ENCODE measurements at regions not wholly inside any gene's neighbourhood (a gene's known extent, or its start where the extent isn't known, plus 50 kb on each side); places are given as distances from the start of the nearest gene placed in this dataset.

DNA sequence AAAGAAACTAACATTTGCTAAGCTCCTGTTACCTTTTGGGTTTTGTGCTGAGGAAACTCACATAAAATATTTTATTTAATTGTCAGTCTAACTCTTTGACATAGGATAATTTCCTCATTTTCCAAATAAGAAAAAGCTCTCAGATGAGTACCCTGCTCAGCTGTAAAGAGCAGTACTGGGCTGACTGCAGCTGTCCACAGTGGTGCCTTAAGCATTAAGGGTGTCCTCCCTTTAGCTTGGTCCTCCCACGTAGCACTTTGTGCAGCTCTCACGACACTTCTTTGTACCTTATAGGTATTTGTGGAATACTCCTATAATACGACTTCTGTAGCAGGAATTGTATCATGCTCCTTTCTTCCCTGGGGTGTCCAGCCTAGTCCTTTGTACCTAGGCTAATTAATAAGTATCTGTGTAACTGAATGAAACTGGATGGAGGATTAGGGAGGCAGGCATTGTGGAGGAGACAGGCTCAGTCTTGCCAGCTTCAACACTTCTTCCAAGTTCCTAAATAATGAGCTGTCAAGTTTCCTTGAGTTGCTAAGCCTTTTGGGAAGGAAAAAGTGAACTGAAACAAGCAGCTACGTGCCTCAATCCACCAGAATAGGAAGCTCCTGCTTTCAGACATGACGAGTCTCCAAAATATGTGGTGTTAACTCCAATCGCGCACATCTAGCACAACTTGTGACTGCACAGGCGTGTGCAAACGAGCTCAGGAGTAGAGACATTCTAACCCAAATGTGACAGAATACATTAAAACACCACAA lies 123.0 kb downstream of the SLC38A4 start:
- TF ChIP-seq, protein P1, sequence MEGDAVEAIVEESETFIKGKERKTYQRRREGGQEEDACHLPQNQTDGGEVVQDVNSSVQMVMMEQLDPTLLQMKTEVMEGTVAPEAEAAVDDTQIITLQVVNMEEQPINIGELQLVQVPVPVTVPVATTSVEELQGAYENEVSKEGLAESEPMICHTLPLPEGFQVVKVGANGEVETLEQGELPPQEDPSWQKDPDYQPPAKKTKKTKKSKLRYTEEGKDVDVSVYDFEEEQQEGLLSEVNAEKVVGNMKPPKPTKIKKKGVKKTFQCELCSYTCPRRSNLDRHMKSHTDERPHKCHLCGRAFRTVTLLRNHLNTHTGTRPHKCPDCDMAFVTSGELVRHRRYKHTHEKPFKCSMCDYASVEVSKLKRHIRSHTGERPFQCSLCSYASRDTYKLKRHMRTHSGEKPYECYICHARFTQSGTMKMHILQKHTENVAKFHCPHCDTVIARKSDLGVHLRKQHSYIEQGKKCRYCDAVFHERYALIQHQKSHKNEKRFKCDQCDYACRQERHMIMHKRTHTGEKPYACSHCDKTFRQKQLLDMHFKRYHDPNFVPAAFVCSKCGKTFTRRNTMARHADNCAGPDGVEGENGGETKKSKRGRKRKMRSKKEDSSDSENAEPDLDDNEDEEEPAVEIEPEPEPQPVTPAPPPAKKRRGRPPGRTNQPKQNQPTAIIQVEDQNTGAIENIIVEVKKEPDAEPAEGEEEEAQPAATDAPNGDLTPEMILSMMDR (IDR thresholded peaks at IDR 0.05): no peak
- no peak overlapping the region for H3K4me2 ChIP-seq (replicated peaks; ENCODE audit: extremely low read depth, low read length, poor library complexity, severe bottlenecking)
- no peaks in the 10 kb centered on the region for H3K79me2 ChIP-seq (ENCODE audit: insufficient read depth, low read length)
- H3K9me3 ChIP-seq (replicated peaks in 1 of 2; ENCODE audit: control insufficient read depth in 1 of 2, insufficient read depth in 1 of 2, low read length in 2 of 2): peaks cover 3% of the 10 kb centered on the region in 2 donors
- H3K4me3 ChIP-seq (replicated peaks in 1 of 3; ENCODE audit: low read depth in 2 of 3, low read length in 3 of 3): no peak overlapping the region
- no peaks in the 10 kb centered on the region for H4K20me1 ChIP-seq (ENCODE audit: insufficient read depth, low read length)
- intact Hi-C loops (cut with micrococcal nuclease): no loop called here
- Mint-ChIP-seq H3K36me3 (no peaks in the 10 kb centered on the region), H3K27me3 (ENCODE audit: low read depth in 3 of 3) (peaks cover 0 to 4% (median 3%) of the 10 kb centered on the region in 3 donors), H3K27ac (no peak overlapping the region), H3K9me3 (peaks cover 4 to 7% (median 5%) of the 10 kb centered on the region in 7 donors), H3K4me1 (peaks cover 3% of the 10 kb centered on the region), H3K4me3 (no peak overlapping the region)
- H3K36me3 ChIP-seq (replicated peaks in 1 of 2; ENCODE audit: control insufficient read depth in 1 of 2, insufficient read depth in 2 of 2, low read length in 2 of 2): no peaks in the 10 kb centered on the region
- 67% methylated on average over 4 of the region's 9 CpGs for WGBS (ENCODE audit: insufficient coverage)
- H3K27me3 ChIP-seq (ENCODE audit: control insufficient read depth in 2 of 2, insufficient read depth in 2 of 2, low read length in 2 of 2): no peaks in the 10 kb centered on the region
- H2AFZ ChIP-seq (ENCODE audit: insufficient read depth, low read depth, low read length, poor library complexity, severe bottlenecking): no peak overlapping the region
- no peaks in the 10 kb centered on the region for H3K4me1 ChIP-seq (ENCODE audit: control insufficient read depth in 1 of 2, insufficient read depth in 2 of 2, low read length in 2 of 2)
- DNase-seq: no peak
- H3K9ac ChIP-seq (ENCODE audit: insufficient read depth, low read length, poor library complexity, severe bottlenecking): no peak overlapping the region
- no peak overlapping the region for H3K27ac ChIP-seq (ENCODE audit: low read depth in 1 of 2, low read length in 2 of 2)

- Histone ChIP-seq H3K9me3 (replicated peaks in 1 of 2; ENCODE audit: control insufficient read depth in 1 of 2, insufficient read depth in 1 of 2, low read length in 2 of 2) (peaks cover 5 to 8% of the 10 kb centered on the region in 2 donors), H3K79me2 (ENCODE audit: insufficient read depth, low read length) (no peaks in the 10 kb centered on the region), H2AFZ (ENCODE audit: insufficient read depth, low read depth, low read length, poor library complexity, severe bottlenecking) (no peak overlapping the region), H4K20me1 (ENCODE audit: insufficient read depth, low read length) (no peaks in the 10 kb centered on the region), H3K9ac (ENCODE audit: insufficient read depth, low read length, poor library complexity, severe bottlenecking) (no peak overlapping the region), H3K27me3 (ENCODE audit: control insufficient read depth in 2 of 2, insufficient read depth in 2 of 2, low read length in 2 of 2) (no peaks in the 10 kb centered on the region), H3K36me3 (replicated peaks in 1 of 2; ENCODE audit: control insufficient read depth in 1 of 2, insufficient read depth in 2 of 2, low read length in 2 of 2) (no peaks in the 10 kb centered on the region), H3K27ac (ENCODE audit: low read depth in 1 of 2, low read length in 2 of 2) (no peak overlapping the region), H3K4me1 (ENCODE audit: control insufficient read depth in 1 of 2, insufficient read depth in 2 of 2, low read length in 2 of 2) (no peaks in the 10 kb centered on the region), H3K4me2 (replicated peaks; ENCODE audit: extremely low read depth, low read length, poor library complexity, severe bottlenecking) (no peak overlapping the region), H3K4me3 (replicated peaks in 1 of 3; ENCODE audit: low read depth in 2 of 3, low read length in 3 of 3) (no peak overlapping the region)
- intact Hi-C loops (cut with micrococcal nuclease): no loop called here
- peaks cover 0 to 4% (median 3%) of the 10 kb centered on the region in 3 donors for H3K27me3 Mint-ChIP-seq (ENCODE audit: low read depth in 3 of 3)
- DNase-seq: no peak
- H3K9me3 Mint-ChIP-seq: peaks cover 5 to 11% (median 6%) of the 10 kb centered on the region in 7 donors
- peaks cover 3% of the 10 kb centered on the region for H3K4me1 Mint-ChIP-seq
- TF ChIP-seq, protein P1 (IDR thresholded peaks at IDR 0.05): no peak
- H3K27ac Mint-ChIP-seq: no peak overlapping the region
- no peak overlapping the region for H3K4me3 Mint-ChIP-seq
- H3K36me3 Mint-ChIP-seq: no peaks in the 10 kb centered on the region
These were observed 124.4 kb downstream of the SLC38A4 start for GRCh38 chr12:46701356-46701755.

Measured in CD14-positive monocyte (primary cell).